ENCODE measurements at regions not wholly inside any gene's neighbourhood (a gene's known extent, or its start where the extent isn't known, plus 50 kb on each side); places are given as distances from the start of the nearest gene placed in this dataset.

- no peaks in the 10 kb centered on the region for H3K9me3 Mint-ChIP-seq
- no peak overlapping the region for H3K4me3 Mint-ChIP-seq
- H3K27me3 Mint-ChIP-seq, result peaks cover 17% of the 10 kb centered on the region
- no peak overlapping the region for H3K27ac Mint-ChIP-seq
- H3K4me1 Mint-ChIP-seq (ENCODE audit: unreplicated experiment), result no peaks in the 10 kb centered on the region
- DNase-seq (ENCODE audit: extremely low spot score, unreplicated experiment), result no peak
- no peak for TF ChIP-seq CTCF (conservative IDR thresholded peaks at IDR 0.05)
- no peaks in the 10 kb centered on the region for H3K36me3 Mint-ChIP-seq
These were observed 52.0 kb upstream of the ST8SIA6 start for GRCh38 chr10:17506390-17506789.

DNA sequence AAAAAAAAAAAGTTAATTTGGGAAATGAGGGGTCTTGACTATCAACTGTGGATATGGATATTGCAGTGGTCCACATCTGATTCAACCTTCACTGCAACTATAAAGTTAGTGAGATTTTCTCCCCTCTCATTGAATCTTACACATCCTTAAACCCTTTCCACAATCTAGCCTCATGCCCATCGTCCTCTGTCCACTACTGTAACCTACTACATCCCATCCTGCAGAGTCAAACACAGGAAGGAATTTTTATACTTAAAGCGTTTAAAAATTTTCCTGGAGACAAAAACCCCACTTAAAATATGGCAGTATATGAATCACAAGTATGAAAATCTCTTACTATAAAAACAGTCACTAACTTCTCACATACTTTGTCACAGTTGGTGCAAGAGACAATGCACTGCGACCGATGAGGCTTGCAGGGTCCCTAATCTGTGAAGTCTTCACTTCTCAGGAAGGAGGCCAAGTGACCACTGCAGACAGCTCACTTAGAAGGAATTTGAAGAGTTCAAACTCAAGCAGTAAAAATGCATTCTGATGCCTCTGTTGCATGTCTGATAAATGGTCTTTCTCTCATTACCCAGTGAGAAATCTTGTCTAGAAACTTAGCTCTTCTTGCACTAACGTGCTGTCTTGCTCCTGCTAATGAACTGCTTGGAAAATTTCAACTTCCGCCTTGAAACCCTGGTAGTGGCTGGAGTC lies 50.3 kb upstream of the ST8SIA6 start:
- H3K36me3 Mint-ChIP-seq, result no peaks in the 10 kb centered on the region

More for the DNA sequence above, 50.3 kb upstream of the ST8SIA6 start:
- TF ChIP-seq CTCF (conservative IDR thresholded peaks at IDR 0.05), result no peak
- Mint-ChIP-seq H3K27me3 (peaks cover 17% of the 10 kb centered on the region), H3K9me3 (no peaks in the 10 kb centered on the region), H3K4me3 (no peak overlapping the region), H3K27ac (no peak overlapping the region), H3K4me1 (ENCODE audit: unreplicated experiment) (no peaks in the 10 kb centered on the region)
- DNase-seq (ENCODE audit: extremely low spot score, unreplicated experiment), result no peak
